HUDEP-2 (cell line): ENCODE measurements at regions not wholly inside any gene's neighbourhood (a gene's known extent, or its start where the extent isn't known, plus 50 kb on each side); places are given as distances from the start of the nearest gene placed in this dataset.
A peak's percentile ranks its signal among the peaks of the same experiment; 100 is the strongest.
"Not testable (repeated sequence)": the region's sequence is repeated elsewhere in the genome, so short reads cannot be mapped to it uniquely, and the experiment has no call there.

ENCODE experiments used
- DNase-seq, 76 experiments: peaks; one replicate each; lab custom pipeline; 2025; ENCODE audit not compliant: unreplicated experiment in 76 of 76; lab: John Stamatoyannopoulos, UW

DNA sequence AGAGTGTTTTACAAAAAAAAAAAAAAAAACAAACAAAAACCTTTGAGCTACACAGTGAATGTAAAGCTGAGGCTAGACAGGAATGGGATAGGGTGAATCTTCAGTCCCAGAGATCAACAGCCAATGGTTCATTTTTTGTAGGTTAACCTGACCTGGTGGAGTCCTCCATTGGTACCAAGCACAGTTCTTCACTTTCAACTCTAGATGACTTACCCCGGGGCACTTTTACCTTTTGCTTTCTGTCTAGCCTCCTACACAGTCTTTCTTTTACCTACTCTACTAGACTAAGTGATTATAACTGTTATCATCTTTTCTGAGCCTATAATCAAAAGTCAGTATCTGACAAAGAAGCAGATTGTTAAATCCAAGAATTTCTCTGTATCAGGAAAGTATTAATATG, 50.9 kb downstream of the ANXA2R start:
- no peak for DNase-seq

DNA sequence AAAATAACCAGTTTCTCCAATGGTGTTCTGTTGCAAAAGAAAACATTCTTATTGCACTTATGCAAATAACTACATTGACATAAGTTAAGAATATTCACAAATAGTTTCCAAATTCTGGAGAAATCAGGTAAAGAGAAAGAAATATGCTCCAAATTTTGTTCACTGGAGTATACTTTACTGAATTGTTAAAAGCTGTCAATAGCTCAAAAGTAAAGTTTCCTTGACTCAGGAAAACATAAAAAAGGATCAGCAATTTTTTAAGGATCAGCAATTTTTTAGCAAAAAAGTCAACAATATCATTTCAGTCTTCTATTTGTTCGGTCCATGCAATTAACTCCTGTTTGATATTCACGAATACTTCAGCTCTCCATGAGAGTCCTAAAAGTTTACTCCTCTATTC, 51.6 kb downstream of the ANXA2R start:
- no peak for DNase-seq

DNA sequence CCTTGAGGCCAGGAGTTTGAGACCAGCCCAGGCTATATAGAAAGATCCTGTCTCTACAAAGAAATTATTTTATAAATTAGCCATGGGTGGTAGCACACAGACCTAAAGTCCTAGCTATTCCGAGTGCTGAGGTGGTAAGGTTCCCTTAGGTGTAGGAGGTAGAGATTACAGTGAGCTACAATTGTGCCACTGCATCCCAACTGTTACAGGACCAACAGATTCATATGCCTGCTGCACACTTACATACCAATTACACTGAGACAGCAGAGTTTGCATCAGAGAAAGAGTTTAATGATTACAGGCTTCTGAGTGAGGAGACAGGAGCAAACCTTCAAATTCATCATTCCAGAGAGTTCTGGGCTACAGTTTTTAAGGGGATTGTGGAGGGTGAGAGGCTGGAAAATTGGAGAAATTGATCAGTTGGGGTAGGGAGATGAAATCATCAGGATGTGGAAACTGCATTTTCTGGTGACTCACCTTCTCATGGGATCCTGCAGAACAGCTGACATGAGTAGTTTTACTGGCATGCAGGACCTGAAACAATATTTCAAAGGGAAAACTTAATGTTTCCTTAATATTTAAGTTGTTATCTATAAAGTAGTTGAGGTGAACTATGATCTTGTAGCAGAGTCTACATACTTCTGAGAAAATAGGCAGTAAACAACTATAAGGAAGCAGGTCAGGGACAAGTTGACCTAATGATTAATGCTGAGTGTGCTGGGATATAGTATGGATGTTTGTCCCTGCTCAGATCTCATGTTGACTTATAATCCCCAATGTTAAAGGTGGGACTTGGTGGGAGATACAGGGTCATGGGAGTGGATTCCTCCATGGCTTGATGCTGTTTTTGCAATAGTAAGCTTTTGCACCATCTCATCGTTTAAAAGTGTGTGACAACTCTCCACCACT, 54.7 kb downstream of the ANXA2R start:
- peak in 1 of 76 experiments; percentile 17 for DNase-seq

DNA sequence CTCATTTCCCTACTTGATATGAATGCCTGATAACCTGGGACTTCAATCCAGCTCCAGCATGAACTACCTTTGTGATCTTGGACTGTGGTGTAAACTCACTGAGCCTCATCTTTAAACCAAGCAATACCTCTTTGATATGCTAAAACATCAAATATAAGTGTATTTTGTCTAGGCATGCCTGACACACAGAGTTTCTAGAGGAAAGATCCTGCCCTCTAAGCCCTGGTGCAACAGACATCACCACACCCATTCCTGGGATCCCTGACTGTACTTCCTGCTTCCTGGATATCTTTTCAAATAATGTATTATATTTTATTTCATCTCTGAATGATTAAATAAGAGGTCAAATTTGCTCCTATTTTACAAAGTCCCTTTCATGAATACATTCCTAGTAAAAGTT, 55.8 kb downstream of the ANXA2R start:
- DNase-seq: no peak

DNA sequence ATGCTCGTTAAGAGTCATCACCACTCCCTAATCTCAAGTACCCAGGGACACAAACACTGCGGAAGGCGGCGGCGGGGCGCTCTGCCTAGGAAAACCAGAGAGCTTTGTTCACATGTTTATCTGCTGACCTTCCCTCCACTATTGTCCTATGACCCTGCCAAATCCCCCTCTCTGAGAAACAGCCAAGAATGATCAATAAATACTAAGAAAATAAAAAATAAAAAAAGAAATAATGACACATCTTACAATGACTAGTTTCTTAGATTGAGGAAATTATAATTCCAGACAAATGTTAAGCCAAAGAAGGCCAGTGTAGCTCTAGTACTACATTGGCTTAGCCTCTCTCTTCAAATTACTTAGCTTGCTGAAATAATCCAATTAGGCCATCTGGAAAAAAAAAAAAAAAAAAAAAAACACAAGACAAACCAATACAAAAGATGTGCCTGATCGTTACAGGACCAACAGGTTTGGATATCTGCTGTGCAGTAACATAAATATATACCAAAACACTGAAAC, 58.0 kb downstream of the ANXA2R start:
- peak in 73 of 76 experiments; percentile 7 to 85 (median 70) for DNase-seq

DNA sequence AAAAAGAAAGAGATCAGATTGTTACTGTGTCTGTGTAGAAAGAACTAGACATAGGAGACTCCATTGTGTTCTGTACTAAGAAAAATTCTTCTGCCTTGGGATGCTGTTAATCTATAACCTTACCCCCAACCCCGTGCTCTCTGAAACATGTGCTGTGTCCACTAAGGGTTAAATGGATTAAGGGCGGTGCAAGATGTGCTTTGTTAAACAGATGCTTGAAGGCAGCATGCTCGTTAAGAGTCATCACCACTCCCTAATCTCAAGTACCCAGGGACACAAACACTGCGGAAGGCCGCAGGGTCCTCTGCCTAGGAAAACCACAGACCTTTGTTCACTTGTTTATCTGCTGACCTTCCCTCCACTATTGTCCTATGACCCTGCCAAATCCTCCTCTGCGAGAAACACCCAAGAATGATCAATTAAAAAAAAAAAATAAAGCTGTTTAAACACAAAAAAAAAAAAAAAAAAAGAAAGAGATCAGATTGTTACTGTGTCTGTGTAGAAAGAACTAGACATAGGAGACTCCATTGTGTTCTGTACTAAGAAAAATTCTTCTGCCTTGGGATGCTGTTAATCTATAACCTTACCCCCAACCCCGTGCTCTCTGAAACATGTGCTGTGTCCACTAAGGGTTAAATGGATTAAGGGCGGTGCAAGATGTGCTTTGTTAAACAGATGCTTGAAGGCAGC, 58.6 kb downstream of the ANXA2R start:
- not testable (repeated sequence) for DNase-seq

DNA sequence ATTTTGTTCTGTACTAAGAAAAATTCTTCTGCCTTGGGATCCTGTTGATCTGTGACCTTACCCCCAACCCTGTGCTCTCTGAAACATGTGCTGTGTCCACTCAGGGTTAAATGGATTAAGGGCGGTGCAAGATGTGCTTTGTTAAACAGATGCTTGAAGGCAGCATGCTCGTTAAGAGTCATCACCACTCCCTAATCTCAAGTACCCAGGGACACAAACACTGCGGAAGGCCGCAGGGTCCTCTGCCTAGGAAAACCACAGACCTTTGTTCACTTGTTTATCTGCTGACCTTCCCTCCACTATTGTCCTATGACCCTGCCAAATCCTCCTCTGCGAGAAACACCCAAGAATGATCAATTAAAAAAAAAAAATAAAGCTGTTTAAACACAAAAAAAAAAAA, 59.1 kb downstream of the ANXA2R start:
- not testable (repeated sequence) for DNase-seq

DNA sequence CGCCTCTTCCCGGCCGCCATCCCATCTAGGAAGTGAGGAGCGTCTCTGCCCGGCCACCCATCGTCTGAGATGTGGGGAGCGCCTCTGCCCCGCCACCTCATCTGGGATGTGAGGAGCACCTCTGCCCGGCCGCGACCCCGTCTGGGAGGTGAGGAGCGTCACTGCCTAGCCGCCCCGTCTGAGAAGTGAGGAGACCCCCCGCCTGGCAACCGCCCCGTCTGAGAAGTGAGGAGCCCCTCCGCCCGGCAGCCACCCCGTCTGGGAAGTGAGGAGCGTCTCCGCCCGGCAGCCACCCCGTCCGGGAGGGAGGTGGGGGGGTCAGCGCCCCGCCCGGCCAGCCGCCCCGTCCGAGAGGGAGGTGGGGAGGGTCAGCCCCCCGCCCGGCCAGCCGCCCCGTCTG, 59.7 kb downstream of the ANXA2R start:
- DNase-seq: not testable (repeated sequence)

DNA sequence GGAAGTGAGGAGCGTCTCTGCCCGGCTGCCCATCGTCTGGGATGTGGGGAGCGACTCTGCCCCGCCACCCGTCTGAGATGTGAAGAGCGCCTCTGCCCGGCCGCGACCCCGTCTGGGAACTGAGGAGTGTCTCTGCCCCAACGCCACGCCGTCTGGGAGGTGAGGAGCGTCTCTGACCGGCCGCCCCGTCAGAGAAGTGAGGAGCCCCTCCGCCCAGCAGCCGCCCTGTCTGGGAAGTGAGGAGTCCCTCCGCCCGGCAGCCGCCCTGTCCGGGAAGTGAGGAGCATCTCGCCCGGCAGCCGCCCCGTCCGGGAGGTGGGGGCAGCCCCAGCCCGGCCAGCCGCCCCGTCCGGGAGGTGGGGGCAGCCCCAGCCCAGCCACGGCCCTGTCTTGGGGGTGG, 60.9 kb downstream of the ANXA2R start:
- not testable (repeated sequence) for DNase-seq

DNA sequence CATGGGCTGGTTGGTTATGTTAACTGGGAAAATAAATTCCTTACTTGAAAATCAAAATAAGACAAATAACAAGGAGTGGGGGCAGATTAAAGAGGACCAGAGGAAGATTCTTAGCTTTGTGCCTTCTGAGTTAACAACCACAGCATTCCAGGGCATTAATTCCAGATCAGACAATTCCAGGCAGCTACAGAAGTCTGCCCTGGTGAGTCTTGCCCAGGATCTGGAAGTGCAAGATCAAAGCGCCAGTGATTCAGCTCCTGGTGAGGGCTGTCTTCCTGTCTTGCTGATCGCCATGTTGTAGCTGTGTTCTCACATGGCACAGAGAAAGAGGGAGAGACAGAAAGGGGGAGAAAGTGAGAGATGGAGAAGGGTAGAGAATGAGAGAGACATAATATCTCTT, 65.6 kb downstream of the ANXA2R start:
- no peak for DNase-seq

DNA sequence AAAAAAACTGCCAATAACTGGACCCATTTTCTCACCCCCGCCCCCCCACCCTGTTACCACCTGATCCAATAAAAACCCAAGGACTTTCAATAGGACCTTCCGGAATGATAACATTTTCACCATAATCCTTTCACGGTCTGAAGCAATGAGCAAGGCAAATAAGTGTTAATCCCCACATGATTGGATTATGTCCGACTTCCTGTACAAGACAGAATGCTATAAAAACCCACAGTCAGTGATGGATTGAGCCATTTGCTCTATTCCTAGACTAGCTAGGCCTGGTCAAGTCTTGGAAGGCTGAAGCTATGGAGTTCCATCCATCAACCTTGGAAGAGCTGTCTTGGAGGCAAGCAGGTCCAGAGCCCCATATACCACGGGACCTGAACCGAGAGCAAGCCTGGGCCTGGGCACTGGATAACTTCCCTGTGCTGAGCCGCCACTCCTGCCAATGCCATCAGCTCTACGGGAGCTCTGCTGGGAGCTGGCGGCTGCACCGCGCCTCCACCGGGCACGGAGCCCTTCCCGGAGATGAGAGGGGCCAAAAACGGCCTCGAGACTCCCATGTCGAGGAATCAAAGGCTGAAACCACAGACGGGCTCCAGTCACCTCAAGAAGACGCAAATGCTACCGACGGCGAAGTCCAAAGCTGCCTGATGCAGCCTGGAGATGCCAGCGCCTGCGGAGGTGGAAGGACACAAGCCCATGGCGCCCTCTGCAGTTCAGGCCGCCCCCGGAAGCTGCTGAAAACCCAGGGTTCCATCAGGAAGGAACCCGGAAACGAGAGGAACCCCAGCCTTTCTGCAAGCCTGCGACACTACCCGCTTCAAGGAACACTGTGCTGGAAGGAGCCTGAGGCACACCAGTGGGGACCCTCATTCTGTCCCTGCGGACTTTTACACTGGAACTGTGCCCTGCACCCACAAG, 69.2 kb downstream of the ANXA2R start:
- peak in 1 of 76 experiments; percentile 5 for DNase-seq

DNA sequence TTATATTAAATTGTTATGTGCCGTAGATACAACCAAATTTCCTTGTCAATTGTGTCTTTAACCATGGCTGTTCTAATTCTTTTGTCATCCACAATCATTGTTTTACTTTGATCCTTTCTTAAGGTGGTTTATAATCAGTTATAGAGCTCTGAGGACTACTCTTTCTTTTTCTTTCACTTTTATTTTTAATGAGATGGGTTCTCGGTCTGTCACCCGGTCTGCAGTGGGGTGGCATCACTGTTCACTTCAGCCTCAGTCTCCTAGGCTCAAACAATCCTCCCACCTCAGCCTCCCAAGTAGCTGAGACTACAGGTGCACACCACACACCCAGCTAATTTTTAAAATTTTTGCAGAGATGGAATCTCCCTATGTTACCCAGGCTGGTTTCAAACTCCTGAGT, 74.2 kb downstream of the ANXA2R start:
- DNase-seq: no peak

DNA sequence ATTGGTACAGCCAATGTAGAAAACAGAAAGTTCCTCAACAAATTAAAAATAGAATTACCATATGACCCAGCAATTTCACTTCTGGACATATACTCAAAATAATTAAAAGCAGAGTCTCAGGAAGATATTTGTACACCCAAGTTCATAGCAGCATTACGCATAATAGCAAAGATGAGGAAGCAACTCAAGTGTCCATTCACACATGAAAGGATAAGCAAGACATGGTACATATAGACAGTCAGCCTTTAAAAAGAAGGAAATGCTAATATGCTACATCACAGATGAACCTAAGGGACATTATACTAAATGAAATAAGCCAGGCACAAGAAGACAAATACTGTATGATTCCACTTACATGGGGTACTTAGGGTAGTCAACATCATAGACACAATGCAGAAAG, 76.7 kb downstream of the ANXA2R start:
- no peak for DNase-seq

DNA sequence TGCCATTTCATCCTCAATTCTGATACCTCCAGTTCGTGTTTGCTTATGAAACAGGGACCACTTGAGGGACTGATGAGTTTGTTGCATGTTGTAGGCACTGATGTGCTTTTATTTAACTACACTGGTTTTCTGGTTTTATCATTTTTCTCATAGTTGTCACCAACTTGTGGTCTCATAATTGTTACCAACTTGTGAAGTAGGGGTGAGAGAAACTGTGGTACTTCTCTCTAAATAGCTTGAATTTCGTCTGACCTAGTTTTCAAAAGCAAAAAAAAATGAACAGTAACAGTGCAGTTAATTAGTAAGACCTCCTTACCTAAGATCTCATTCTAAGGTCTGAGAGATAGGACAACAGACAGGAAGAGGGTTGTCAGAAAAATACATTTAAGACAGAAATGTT, 78.0 kb downstream of the ANXA2R start:
- DNase-seq: no peak

DNA sequence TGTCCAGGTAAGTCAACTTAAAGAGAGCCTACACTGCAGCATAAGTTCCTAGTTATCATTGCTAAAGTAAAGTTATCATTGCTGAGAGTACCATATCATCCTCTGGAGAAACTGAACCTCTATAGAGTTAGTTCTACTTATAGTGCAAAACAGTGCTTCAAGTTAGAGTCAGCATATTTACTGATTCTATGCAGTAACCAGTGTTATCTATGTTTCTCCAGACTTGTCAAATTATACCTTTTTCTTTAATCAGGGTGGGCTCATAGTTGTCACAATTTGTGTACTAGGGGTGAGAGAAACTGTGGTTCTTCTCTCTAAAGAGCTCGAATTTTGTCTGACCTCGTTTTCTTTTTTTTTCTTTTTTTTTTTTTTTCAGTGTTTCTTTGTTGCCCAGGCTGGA, 79.6 kb downstream of the ANXA2R start:
- DNase-seq: no peak

DNA sequence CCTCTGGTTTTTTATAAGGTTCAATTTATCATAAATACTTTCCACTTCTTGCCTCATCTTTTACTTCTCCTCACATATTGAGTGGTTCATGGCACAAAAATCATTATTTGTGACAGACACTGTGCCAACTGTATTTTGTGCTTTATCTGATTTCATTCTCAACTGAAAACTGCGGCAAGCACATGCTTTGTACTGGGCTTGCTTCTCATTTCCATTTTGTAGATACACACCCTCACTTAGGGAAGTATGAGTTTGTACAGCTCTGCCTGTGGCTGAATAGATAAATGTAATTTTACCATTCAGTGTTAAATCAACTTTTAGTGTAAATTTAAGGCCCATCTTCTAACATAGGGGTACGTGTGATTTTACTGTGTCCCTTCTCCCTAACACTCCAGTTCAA, 83.6 kb downstream of the ANXA2R start:
- peak in 23 of 76 experiments; percentile 1 to 65 (median 24) for DNase-seq

DNA sequence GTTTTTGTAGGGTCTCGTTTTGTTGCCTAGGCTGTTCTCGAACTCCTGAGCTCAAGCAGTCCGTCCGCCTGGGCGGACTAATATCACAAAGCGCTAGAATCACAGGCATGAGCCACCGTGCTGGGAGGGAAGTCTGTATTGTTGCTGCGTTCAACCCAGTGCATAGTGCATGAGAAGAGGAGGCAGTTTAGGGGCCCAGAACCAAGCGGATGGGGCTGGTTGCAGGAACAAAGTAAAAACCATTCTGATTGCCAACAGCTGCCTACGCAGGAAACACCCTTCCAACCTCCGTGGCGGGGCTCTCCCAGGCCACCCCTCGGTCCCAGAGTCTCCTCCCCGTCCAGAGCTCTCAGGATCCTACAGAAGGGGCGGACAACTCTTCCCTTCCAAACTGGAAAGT, 87.1 kb downstream of the ANXA2R start:
- DNase-seq: no peak

DNA sequence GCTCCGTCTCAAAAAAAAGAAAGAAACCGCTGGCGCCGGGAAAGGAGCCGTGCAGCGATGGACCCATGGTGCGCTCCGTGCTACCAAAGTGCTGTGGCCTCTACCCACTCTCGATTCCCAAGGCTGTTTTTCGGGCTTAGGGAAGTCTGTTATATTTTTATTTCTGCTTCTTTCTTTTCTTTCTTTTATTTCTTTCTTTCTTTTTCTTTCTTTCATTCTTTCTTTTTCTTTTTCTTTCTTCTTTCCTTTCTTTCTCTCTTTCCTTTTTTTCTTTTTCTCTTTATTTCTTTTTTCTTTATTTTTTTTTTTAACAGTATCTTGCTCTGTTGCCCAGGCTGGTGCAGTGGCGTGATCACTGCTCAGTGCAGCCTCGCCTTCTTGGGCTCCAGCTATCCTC, 87.5 kb downstream of the ANXA2R start:
- DNase-seq: no peak

DNA sequence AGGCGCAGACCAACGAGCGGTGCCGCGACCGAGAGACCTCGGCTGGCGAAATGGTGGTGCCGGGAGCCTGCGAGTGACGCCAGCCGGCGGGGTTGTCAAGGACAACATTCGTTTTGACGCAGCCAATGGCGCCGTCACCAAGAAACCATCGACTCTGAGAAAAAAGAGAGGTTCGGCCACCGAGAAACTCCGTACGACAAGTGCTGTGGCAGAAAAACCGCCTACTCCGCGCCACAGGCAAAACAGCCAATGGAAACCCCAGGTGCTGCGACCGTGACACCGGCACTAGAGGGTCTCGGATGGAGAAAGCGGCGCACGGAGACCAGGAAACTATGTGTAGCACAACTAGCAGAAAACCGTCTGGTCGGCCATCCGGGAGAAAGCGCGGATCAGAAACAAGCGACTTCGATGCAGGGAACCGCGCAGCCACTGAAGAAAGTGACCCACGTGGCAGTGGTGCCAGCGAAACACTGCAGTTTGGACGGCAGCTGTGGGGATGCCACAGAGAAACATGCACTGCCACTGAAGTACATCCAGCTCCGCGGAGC, 88.8 kb downstream of the ANXA2R start:
- DNase-seq: no peak
